ENCODE measurements at regions not wholly inside any gene's neighbourhood (a gene's known extent, or its start where the extent isn't known, plus 50 kb on each side); places are given as distances from the start of the nearest gene placed in this dataset.

DNA sequence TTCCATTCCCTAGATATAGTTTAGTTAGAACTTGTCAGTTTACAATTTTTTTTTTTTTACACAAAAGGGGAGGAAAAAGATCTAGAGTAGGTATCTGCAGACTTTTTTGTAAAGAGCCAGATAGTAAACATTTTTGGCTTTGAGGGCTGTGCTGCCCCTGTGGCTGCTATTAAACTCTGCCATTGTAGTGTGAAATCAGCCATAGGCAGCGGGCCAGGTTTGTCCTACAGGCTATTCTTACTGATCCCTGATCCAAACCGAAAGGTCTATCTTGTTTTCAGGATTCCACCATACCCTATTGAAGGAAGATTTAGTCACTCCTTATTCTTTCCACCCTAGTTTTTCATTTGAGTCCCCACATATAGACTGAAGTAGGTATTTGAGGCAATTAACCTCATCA, 203.4 kb downstream of the RND3 start:
- TF ChIP-seq EZH2 (IDR thresholded peaks at IDR 0.05; ENCODE audit: insufficient read depth, poor library complexity, severe bottlenecking) (no peak), EZH2phosphoT487 (IDR thresholded peaks at IDR 0.05; ENCODE audit: insufficient read depth, low read depth) (no peak)
